A549 (cell line): ENCODE measurements at regions not wholly inside any gene's neighbourhood (a gene's known extent, or its start where the extent isn't known, plus 50 kb on each side); places are given as distances from the start of the nearest gene placed in this dataset.
"Not testable (repeated sequence)": the region's sequence is repeated elsewhere in the genome, so short reads cannot be mapped to it uniquely, and the experiment has no call there.

Experiments
- ATAC-seq, 2 experiments: fragments of 200-7000 bp in 1 of 2; fragments of >200 bp in 1 of 2; cut with Nextera tagmentation in 1 of 2; cut with Tn5 transposase in 1 of 2; 3 replicates each; pipeline versions ENCODE4 v1.8.0 to v1.9.1; 2018 to 2020; ENCODE audit warnings: mild to moderate bottlenecking in 1 of 2, moderate library complexity in 1 of 2
- CTCF ChIA-PET: fragments of 300-600 bp; sonication (Branson Sonifier 250); formaldehyde crosslinking; extraction: SDS; loops from one replicate; lab custom pipeline; 2021; ENCODE audit warnings: antibody characterized with exemption, inconsistent platforms; lab: Yijun Ruan, JAX
- POLR2A ChIA-PET: fragments of 350-600 bp; formaldehyde crosslinking; extraction: SDS; loops from one replicate; lab custom pipeline; 2021; ENCODE audit warnings: antibody characterized with exemption, inconsistent platforms; lab: Yijun Ruan, JAX
- DNase-seq, 2 experiments: peaks; one replicate each; pipeline versions ENCODE4 v3.0.0 to v3.0.0-alpha.2; 2011 to 2016; ENCODE audit warnings: low read depth in 1 of 2, low spot score in 1 of 2
- FAIRE-seq: peaks from 2 replicates; lab custom pipeline; 2011; peaks lifted over from hg19 to GRCh38; lab: Jason Lieb, UNC
- H3K27ac ChIP-seq, 2 experiments: fragments of >200 bp; sonication (Bioruptor Twin); formaldehyde crosslinking; 3 replicates each; pipeline ENCODE4 v1.5.1; 2016 to 2017
- H3K4me1 ChIP-seq: fragments of >200 bp; sonication (Bioruptor Twin); formaldehyde crosslinking; 3 replicates; pipeline ENCODE4 v1.6.1; 2016
- H3K4me2 ChIP-seq: fragments of >200 bp; sonication (Bioruptor Twin); formaldehyde crosslinking; 3 replicates; pipeline ENCODE4 v1.6.1; 2016
- H3K4me3 ChIP-seq: fragments of >200 bp; sonication (Bioruptor Twin); formaldehyde crosslinking; 3 replicates; pipeline ENCODE4 v1.5.1; 2016
- H3K9me3 ChIP-seq: fragments of >200 bp; sonication (Bioruptor Twin); formaldehyde crosslinking; 3 replicates; pipeline ENCODE4 v1.6.1; 2016
- WGBS: methylation state at CpG from one replicate; pipeline ENCODE4 v1.1.6; 2017; ENCODE audit errors: missing lambda C conversion rate; 5-methylcytosine and 5-hydroxymethylcytosine counted together

DNA sequence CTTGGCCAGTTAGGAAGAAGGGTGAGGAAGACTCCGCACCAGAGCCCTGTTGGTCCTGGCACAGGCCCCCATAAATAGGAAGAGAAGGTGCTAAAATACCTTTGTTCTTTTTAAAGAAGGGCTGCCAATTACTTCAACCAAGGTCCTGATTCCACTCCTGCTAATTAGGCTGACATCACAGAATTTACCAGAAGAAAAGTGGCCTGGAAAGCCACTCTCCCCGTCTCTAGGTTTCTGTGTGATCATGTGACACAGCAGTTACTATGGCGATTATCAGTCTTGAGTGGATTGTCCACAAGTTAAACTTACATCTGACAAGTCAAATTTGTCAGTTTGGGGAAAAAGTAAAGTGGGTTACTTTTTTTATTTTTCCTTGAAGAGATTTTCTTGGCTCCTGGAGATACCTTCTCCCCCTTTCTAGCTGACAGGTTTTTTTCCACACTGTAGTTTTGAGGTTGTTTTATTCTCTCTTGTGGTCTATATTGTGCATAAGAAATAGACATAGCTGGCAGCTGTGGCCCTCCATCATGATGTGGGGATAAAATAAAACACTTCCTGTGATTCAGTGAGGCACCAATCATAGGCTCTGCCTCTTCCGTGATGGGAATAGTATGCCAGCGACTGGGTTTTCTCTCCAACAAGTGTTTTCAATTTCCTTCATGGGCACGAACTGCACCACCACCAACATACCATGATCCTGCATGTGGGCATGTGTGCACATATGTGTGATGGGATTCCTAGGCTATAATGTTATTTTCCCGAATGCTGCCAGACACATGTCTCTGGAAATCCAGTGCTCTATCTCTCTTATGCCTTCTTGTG lies 181.9 kb downstream of the BCL2L11 start:
- H3K4me3 ChIP-seq, DNase-seq, H3K4me2 ChIP-seq, CTCF ChIA-PET, ATAC-seq, H3K4me1 ChIP-seq, POLR2A ChIA-PET, H3K27ac ChIP-seq, H3K9me3 ChIP-seq, FAIRE-seq: not testable (repeated sequence)
- WGBS: 81% methylated on average over 6 of the region's 7 CpGs

- H3K4me2 ChIP-seq, POLR2A ChIA-PET, H3K9me3 ChIP-seq, CTCF ChIA-PET, DNase-seq, H3K4me3 ChIP-seq, H3K27ac ChIP-seq, H3K4me1 ChIP-seq, FAIRE-seq, ATAC-seq: not testable (repeated sequence)
- WGBS: 96% methylated on average over 3 of the region's 3 CpGs
Observed at GRCh38 chr2:111307302-111307701, 186.6 kb downstream of the BCL2L11 start.

GRCh38 chr2:111309231-111310075 lies 188.7 kb downstream of the BCL2L11 start:
- WGBS: 87% methylated on average over 5 of the region's 6 CpGs
- DNase-seq, POLR2A ChIA-PET, H3K27ac ChIP-seq, H3K4me2 ChIP-seq, H3K4me3 ChIP-seq, H3K4me1 ChIP-seq, CTCF ChIA-PET, FAIRE-seq, H3K9me3 ChIP-seq, ATAC-seq: not testable (repeated sequence)

GRCh38 chr2:111310395-111310794 lies 189.7 kb downstream of the BCL2L11 start:
- H3K4me2 ChIP-seq, CTCF ChIA-PET, H3K9me3 ChIP-seq, ATAC-seq, FAIRE-seq, H3K27ac ChIP-seq, H3K4me3 ChIP-seq, POLR2A ChIA-PET, H3K4me1 ChIP-seq, DNase-seq: not testable (repeated sequence)
- 91% methylated on average over 5 of the region's 8 CpGs for WGBS

- H3K9me3 ChIP-seq, FAIRE-seq, H3K4me2 ChIP-seq, H3K4me1 ChIP-seq, POLR2A ChIA-PET, H3K4me3 ChIP-seq, ATAC-seq, DNase-seq, H3K27ac ChIP-seq, CTCF ChIA-PET: not testable (repeated sequence)
- WGBS: no CpG with 5 or more reads among the region's 6 CpGs
Observed at GRCh38 chr2:111311568-111311967, 190.9 kb downstream of the BCL2L11 start.

- H3K9me3 ChIP-seq, H3K4me3 ChIP-seq, H3K4me1 ChIP-seq, FAIRE-seq, POLR2A ChIA-PET, DNase-seq, H3K4me2 ChIP-seq, CTCF ChIA-PET: not testable (repeated sequence)
- H3K27ac ChIP-seq: peak overlapping the region in 1 of 2 experiments; percentile 71; a peak in 2 of 6 replicates
- 81% methylated on average over 14 of the region's 15 CpGs for WGBS
- peak in 1 of 2 experiments; percentile 34; a peak in 4 of 6 replicates for ATAC-seq
Observed at GRCh38 chr2:111312897-111313607, 192.3 kb downstream of the BCL2L11 start.

DNA sequence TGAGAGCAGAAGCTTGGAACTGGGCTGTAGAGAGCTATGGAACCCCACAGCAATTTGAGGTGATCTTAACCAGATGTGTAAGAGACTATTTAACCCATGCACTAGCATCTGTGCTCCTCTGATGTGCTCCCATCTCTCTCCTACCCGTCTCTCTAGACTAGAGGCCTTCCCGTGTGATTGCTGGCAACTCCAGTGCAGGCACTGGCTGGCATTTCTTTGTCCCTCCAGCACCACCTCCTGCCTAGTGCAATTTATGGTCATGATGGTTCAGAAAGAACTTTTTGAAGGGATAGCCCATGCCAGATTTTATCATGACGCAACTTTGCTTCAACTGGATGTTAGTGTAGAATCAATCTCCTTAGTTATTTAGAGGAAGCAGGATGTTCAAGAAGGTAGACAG lies 193.0 kb downstream of the BCL2L11 start:
- H3K27ac ChIP-seq, H3K9me3 ChIP-seq, CTCF ChIA-PET, H3K4me1 ChIP-seq, H3K4me3 ChIP-seq, H3K4me2 ChIP-seq, POLR2A ChIA-PET: not testable (repeated sequence)
- WGBS: 83% methylated on average over 1 of the region's 3 CpGs
- DNase-seq: peak in 1 of 2 experiments; percentile 7
- peak in 1 of 2 experiments; percentile 43; a peak in 3 of 6 replicates for ATAC-seq
- peak; percentile 36 for FAIRE-seq

DNA sequence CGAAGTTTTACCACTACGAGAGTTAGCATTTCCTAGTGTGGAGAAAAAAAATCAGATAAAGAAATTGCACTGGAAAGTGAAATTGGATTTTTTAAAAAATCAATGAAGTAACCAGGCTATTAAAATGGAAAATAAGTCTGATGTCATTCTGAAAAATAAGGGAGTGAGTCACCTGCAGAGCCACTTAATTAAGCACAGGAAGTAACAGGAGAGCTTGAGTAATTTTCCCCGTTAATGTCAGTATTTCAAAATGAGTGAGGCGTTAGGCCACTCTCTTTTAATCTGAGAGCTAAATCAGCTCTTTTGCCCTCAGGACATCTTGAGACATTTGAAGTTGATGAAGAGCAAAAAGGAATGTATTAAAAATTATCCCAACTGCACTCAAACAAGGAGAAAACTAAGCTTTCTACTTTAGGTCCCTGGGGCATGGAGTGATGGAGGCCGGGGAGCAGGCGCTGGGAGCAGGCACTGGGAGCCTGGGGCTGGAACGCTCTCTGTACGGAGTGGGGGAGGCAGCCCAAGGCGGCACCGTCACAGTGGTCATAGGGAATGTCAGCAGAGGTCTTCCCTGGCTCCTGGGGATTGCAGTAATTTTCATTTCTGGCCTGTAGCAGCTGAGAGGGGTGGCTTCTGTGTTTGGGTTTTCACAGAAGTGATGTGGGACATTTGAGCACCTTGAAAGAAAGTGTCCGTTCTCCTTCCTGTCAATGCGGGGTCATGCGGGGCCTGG lies 194.6 kb downstream of the BCL2L11 start:
- WGBS: 91% methylated on average over 10 of the region's 13 CpGs
- H3K9me3 ChIP-seq, ATAC-seq, POLR2A ChIA-PET, CTCF ChIA-PET, H3K27ac ChIP-seq, H3K4me2 ChIP-seq, DNase-seq, H3K4me3 ChIP-seq, H3K4me1 ChIP-seq: not testable (repeated sequence)
- peak; percentile 39 for FAIRE-seq

- not testable (repeated sequence) for FAIRE-seq, ATAC-seq
Observed at GRCh38 chr2:111316221-111316741, 195.6 kb downstream of the BCL2L11 start.

More at GRCh38 chr2:111316221-111316741, 195.6 kb downstream of the BCL2L11 start:
- H3K4me2 ChIP-seq, CTCF ChIA-PET, H3K4me1 ChIP-seq, H3K27ac ChIP-seq, POLR2A ChIA-PET, H3K9me3 ChIP-seq, DNase-seq, H3K4me3 ChIP-seq: not testable (repeated sequence)
- WGBS: 91% methylated on average over 8 of the region's 9 CpGs
